Stimulated activated CD4-positive, alpha-beta T cell treated with anti-CD3 and anti-CD28 coated beads, Interleukin-15, amount 100 ng/mL, for 48 hours (primary cell): ENCODE measurements at regions not wholly inside any gene's neighbourhood (a gene's known extent, or its start where the extent isn't known, plus 50 kb on each side); places are given as distances from the start of the nearest gene placed in this dataset.

ENCODE experiments used
- DNase-seq, 2 donors: peaks; one replicate each; pipeline ENCODE4 v3.0.0-alpha.2; 2020; ENCODE audit warnings: low read depth in 2 of 2

DNA sequence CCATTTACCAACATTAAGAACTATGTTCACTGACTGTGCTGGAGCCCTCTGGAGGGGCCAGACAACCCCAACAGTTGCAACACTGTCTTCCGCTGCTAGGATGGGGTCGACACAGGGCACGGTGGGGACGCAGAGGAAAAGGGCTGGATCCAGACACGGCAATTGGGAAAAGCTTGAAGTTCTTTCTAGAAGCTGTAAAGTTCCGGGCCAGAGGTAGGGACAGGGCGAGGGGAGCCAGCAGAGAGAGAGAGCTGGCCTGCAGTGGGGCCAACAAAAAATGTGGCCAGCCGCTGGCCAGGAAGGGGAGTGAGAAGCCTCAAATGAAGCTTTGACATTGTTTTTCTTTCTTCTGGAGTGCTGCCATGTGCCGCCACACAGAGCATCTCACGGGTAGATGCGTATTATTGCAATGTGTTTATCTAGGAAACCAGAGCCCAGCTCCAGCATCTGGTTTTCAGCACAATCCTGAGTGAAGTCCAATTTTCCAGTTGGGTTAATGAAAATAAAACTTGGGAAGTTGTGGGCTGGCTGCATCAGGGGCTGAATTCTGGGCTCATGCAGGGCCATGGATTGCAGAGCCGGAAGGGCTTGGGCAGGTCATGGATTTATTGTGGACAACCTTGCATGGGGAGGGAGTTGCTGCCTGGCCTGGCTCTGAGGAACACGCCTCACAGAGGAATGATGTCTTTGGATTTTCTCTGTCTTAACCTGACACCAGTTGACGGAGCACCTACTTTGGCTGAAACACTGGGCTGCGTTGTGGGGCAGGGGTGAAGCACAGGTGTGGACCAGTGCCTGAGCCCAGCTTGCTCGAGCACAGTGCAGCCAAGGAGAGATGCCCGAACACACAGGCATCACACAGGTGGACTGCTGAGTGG is 67.6 kb upstream of the AMPD3 start:
- no peak for DNase-seq

DNA sequence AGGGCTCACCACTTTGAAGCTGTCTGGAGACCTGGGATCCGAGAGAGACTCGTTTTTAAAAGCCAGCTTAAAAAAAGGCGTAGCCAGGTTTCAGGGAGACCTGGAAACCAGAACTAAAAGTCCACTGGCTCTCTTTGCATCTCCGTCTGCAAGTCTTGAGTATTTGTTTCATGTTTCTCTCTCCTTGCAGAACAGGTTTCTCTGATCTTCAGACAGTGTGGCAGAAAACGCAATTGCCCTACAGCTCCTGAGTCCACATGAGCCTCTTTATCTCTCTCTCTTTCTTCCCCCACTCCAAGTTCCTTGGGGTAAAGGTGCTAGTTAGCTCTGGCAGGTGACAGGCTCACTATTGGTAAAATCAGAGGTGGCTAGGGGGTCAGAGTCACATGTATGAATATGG is 67.0 kb upstream of the AMPD3 start:
- no peak for DNase-seq

DNA sequence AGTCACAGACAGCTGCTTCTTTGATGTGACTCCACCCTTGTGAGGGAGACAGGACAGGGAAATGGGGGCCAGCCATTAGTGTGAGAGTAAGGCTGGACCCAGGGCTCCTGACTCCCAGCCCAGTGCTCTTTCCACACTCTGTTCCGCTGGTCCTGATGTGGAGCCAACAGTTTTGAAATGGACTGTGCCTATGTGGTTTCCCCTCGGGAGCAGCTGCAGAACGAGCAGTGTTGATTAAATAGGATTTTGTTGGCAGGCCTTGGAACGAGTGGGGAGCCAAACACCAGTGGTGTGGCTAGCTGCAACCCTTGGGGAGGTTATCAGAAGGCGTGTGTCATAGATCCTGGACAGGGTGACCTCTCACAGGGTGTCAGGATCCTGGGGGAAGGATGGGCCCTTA is 66.5 kb upstream of the AMPD3 start:
- no peak for DNase-seq

DNA sequence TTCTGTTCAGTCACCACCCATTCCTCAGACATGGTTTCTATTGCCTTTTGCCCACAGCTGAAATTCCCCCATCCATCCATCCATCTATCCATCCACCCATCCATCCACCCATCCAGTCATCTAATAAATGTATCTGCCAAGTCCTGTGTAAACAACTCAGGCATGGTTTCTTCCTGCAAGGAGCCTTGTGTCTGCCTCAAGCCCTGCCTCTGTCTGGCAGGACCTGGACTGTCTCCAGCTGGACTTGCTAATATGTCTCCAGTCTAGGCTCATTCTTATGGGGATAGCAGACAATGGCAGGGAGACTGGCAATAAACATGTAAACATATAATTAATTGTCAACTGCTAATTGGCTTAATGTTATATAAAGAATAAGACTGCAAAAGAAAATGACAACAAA is 64.7 kb upstream of the AMPD3 start:
- DNase-seq = no peak

DNA sequence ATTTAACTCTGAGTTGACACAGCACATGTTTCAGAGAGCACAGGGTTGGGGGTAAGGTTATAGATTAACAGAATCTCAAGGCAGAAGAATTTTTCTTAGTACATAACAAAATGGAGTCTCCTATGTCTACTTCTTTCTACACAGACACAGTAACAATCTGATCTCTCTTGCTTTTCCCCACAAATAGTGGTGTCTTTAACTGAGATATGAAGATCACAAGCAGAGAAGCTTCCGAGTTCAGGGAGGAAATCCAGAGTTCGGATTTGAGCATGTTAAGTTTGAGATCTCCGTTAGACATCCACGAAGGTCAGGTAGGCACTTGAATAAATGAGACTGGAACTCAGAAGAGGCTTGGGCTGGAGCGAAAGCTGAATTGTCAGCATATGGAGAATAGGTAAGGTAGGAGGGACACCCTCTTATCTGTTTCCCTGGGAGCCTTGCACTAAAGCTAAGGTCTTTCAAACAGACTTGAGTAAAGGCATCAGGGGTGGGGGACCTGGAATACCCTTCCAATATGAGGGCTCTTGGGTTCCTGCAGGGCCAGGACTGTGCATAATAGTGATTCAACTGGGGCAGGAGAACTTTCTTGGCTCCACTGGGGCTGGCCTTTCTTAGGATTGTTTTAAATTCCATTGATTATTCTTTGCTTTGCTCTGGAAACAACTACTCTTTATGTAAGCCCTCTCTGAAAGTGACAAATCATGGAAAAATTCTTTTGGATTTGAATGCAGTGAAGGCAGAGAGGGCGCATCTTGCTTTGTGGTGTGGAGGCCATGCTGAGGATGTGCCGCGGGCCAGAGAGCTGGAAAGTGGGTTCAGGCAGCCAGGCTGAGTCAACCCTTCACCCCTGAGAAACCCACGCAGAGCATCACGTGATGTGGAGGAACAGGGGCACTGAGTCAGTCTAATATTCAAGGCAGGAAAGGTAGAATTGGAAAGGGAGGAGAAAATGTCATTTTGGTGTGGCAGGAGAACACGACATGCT is 62.7 kb upstream of the AMPD3 start:
- DNase-seq = no peak

DNA sequence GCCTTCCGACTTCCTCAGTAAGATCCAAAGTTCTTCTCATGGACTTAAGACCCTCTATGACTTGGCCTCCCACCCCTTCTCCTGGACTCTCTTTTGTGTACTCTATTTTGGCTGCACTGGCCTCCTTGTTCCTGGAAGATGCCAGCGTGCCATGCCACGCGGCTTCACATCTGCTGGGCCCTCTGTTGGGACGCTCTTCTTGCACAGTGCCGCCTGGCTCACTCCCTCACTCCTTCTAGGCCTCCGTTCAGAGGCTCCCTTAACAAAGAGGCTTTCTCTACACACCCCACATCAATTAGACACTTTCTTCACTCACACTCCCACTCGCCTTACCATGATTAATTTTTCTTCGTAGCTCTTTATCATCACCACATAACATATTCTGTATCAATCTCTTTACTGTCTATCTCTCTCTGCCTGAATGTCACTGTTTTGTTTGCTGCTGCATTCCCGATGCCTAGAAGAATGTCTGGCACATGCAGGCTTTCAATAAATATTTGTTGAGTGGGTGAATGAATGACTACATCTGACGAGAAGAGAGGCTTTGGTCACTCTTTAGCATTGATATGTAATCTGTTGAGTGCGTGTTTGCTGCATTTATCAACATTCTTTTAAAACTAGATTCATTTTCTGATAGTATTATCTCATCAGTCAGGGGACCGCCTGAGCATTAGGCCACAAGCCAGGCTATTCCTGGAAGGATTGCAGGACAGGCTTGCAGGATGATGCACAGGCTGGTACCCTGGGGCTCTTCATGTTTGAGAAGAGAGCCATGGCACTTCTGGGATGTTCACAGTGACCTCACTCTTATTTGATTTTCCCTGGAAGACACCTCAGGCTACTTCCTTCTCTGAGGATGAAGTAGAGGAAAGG is 60.6 kb upstream of the AMPD3 start:
- DNase-seq = no peak

DNA sequence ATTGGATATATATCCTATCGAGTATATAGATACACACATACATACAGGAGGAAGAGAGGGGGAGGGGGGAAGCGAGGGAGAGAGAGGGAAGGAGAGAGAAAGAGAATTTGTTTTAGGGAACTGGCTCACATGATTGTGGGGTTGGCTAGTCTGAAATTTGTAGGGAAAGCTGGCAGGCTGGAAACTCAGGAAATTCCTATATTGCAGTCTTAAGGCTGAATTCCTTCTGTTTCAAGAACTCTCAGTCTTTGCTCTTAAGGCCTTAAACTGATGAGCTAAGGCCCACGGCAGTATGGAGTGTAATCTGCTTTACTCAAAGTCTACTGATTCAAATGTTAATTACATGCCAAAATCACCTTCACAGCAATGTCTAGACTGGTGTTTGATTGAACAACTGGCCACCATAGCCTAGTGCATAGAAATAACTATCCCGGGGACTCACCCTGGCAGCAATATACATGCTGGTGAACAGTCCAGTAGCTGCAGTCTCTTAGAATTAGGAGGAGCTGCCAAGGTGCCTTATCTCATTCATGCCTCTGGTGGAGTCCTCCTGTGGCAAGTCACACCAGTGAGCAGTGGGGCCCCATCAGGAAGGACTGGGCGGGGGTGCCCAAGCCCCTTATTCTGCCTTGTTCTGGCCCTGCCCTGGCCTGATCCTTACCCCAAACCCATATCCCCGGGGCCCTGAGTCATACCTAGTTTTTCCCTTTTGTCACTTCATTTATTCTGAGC is 59.7 kb upstream of the AMPD3 start:
- DNase-seq = no peak

DNA sequence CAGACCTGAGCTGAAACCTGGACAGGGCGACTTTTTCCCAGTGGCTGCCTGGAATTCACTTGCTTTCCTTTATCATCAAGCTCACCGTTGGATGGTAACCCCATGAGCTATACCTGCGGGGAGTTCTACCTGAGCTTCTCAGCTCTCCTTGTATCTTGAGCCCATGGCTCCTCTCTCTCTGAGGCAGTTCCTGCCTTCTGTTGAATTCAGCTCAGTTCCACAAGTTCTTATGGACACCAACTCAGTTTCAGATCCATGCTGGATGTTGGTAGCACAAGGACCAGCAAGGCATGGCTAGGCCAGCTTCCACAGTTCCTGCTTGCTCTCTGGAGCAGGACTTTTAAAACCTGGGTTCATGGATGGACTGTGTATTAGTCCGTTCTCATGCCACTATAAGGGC is 58.3 kb upstream of the AMPD3 start:
- no peak for DNase-seq

DNA sequence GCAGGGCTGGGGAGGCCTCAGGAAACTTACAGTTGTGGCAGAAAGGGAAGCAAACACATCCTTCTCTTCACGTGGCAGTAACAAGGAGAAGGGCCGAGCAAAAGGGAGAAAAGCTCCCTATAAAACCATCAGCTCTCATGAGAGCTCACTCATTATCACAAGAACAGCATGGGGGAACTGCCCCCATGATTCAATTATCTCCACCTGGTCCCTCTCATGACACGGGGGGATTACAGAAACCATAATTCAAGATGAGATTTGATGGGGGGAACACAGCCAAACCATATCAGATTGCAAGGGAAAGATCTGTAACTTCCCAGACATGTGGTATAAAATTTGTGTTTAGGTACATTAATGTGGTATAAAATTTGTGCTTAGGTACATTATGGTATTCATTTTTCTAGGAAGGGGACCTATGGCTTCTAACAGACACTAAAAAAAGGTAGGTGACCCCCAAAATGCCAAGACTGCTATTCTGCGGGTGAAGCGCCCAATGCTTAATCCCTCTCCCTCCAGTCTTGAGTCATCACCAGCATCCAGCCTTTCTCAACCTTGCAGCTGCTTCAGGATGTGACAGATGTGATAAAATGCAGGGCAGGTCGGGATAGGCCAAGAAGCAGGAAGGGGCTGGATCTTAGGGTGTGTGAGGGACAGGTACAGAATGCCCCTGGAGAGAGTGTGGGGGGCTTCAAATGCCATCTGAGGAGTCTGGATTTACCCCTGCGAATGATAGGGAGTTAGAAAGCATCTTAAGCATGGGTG is 57.7 kb upstream of the AMPD3 start:
- DNase-seq = no peak

DNA sequence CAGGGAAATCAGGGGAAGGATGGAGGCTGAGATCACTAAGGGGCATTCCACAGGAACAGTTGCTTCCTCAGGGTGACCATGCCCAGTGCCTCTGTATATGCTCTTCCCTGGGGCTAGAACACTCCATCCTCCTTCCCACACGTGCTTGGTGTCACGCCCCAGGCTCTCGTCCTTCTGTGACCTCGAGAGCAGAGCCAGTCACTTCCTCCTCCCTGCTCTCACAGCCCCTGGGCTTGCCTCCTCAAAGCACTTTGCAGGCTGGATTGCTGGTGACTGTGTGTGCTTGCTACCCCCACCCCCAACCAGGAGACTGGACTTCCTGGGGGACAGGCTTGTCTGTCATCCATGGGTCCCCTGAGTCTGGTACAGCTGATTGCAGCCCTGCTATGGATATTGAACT is 56.5 kb upstream of the AMPD3 start:
- no peak for DNase-seq

DNA sequence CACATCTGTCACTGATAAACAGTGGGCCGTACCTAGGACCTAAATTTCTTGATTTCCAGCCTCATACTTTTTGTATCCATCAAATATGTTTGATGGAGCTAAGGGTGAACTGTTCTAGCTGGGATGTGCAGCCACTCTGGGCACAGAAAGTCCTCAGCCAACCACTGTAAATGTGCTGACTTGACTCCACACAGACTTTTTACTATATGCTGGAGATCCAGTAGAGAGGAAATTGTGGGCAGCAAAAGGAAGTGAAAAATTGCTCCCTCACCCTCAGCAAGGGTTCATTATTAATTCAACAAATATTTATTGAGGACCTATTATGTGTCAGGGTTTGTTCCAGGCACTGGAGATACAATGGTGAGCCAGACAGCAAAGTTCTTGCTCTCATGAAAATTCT is 54.2 kb upstream of the AMPD3 start:
- no peak for DNase-seq

DNA sequence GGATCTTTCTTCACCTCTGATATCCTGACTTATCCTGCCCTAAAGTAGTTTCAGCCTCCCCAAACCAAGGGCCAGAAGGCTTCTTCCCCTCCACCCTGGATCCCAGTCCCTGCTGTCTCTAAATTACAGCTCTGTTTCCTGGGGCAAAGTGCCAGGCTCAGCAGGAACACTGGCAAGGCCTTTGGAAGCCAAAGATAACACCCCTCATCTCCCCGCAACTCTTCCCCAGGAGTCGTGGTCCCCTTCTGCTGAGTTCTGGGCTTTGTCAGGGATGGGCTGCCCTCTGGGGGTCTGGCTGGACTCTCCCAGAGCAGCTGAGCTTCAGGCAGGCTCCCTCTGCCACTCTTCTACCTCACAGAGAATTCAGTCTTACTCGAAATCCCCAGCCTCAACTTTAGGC is 53.8 kb upstream of the AMPD3 start:
- DNase-seq = no peak

DNA sequence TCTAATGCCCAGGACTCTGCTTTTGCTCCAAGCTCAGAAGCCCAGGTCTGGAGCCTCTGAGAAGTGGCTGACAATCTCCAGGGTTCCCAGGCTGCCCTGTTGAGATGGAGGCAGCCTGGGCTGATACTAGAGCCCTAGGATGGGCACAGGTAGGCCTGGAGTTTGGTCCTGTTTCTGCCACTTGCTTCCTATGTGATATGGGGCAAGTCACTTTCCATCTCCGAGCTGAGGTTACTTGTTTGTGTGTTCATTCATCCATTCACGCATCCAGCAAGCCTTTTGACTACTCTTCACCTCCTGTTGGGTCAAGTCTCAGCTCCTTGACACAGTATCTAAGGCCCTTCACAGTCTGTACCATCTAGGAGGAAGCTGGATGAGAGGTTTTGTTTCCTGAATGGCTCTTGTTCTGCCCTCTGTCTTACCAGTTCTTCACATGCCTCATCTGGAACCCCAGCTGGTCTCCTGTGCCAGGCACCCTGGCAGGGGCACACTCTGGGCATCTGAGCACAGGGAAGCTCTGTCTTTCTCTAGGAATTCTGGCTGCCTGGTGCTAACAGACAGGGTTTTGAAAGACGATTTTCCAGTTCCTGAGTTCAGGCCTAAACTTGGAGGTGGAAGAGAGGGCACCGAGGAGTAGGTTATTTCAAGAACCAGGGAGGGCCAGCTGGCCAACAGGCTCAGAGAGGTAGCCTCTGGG is 53.2 kb upstream of the AMPD3 start:
- no peak for DNase-seq
